ENCODE measurements at regions not wholly inside any gene's neighbourhood (a gene's known extent, or its start where the extent isn't known, plus 50 kb on each side); places are given as distances from the start of the nearest gene placed in this dataset.

- TF ChIP-seq CREB5 (CRISPR knock-in tag; IDR thresholded peaks at IDR 0.05; ENCODE audit: low read depth) = no peak
Observed at GRCh38 chr12:18899678-18900317, 161.9 kb downstream of the CAPZA3 start (continued).

GRCh38 chr12:18905134-18905533 lies 167.2 kb downstream of the CAPZA3 start:
- TF ChIP-seq GLIS3 (CRISPR knock-in tag; IDR thresholded peaks at IDR 0.05) (no peak), SNAI2 (CRISPR knock-in tag; IDR thresholded peaks at IDR 0.05) (no peak), OSR1 (CRISPR knock-in tag; IDR thresholded peaks at IDR 0.05) (no peak), ZNF8 (CRISPR knock-in tag; IDR thresholded peaks at IDR 0.05) (no peak), RARB (CRISPR knock-in tag; IDR thresholded peaks at IDR 0.05) (no peak), CSDC2 (CRISPR knock-in tag; IDR thresholded peaks at IDR 0.05) (no peak), ZC3H10 (CRISPR knock-in tag; IDR thresholded peaks at IDR 0.05) (no peak), ZNF565 (CRISPR knock-in tag; conservative IDR thresholded peaks at IDR 0.05; ENCODE audit: low read depth) (no peak), ZFP3 (CRISPR knock-in tag; IDR thresholded peaks at IDR 0.05) (no peak), POU6F1 (CRISPR knock-in tag; IDR thresholded peaks at IDR 0.05; ENCODE audit: borderline replicate concordance, low read depth) (no peak), ISL1 (CRISPR knock-in tag; IDR thresholded peaks at IDR 0.05) (no peak), PPARA (CRISPR knock-in tag; IDR thresholded peaks at IDR 0.05; ENCODE audit: borderline replicate concordance) (no peak), ESRRG (CRISPR knock-in tag; IDR thresholded peaks at IDR 0.05) (no peak), TCF4 (CRISPR knock-in tag; IDR thresholded peaks at IDR 0.05; ENCODE audit: borderline replicate concordance) (no peak), TSHZ2 (CRISPR knock-in tag; IDR thresholded peaks at IDR 0.05) (no peak), ZFP30 (CRISPR knock-in tag; IDR thresholded peaks at IDR 0.05) (no peak), PATZ1 (CRISPR knock-in tag; IDR thresholded peaks at IDR 0.05; ENCODE audit: borderline replicate concordance) (no peak), TOX (CRISPR knock-in tag; IDR thresholded peaks at IDR 0.05; ENCODE audit: borderline replicate concordance) (no peak)
- ATAC-seq = no peak

GRCh38 chr12:18906395-18906794 lies 168.5 kb downstream of the CAPZA3 start:
- ATAC-seq = no peak
- no peak for TF ChIP-seq CSDC2 (CRISPR knock-in tag; IDR thresholded peaks at IDR 0.05)

- no peak for ATAC-seq
Observed at GRCh38 chr12:18907127-18907526, 169.2 kb downstream of the CAPZA3 start.

More at GRCh38 chr12:18907127-18907526, 169.2 kb downstream of the CAPZA3 start:
- TF ChIP-seq ZNF565 (CRISPR knock-in tag; conservative IDR thresholded peaks at IDR 0.05; ENCODE audit: low read depth) = no peak
- no peak for TF ChIP-seq ZFP30 (CRISPR knock-in tag; IDR thresholded peaks at IDR 0.05)
- TF ChIP-seq TSHZ2 (CRISPR knock-in tag; IDR thresholded peaks at IDR 0.05) = no peak
- no peak for TF ChIP-seq SNAI2 (CRISPR knock-in tag; IDR thresholded peaks at IDR 0.05)
- TF ChIP-seq CSRNP3 (CRISPR knock-in tag; IDR thresholded peaks at IDR 0.05) = no peak
- TF ChIP-seq ZNF8 (CRISPR knock-in tag; IDR thresholded peaks at IDR 0.05) = no peak
- TF ChIP-seq CSDC2 (CRISPR knock-in tag; IDR thresholded peaks at IDR 0.05) = no peak
- no peak for TF ChIP-seq RARB (CRISPR knock-in tag; IDR thresholded peaks at IDR 0.05)
- TF ChIP-seq BACH2 (CRISPR knock-in tag; IDR thresholded peaks at IDR 0.05; ENCODE audit: borderline replicate concordance) = no peak
- no peak for TF ChIP-seq PPARA (CRISPR knock-in tag; IDR thresholded peaks at IDR 0.05; ENCODE audit: borderline replicate concordance)
- TF ChIP-seq ZFP3 (CRISPR knock-in tag; IDR thresholded peaks at IDR 0.05) = no peak
- no peak for TF ChIP-seq GLIS3 (CRISPR knock-in tag; IDR thresholded peaks at IDR 0.05)
- TF ChIP-seq ISL1 (CRISPR knock-in tag; IDR thresholded peaks at IDR 0.05) = no peak
